GM21717 (cell line): ENCODE measurements at regions not wholly inside any gene's neighbourhood (a gene's known extent, or its start where the extent isn't known, plus 50 kb on each side); places are given as distances from the start of the nearest gene placed in this dataset.
"Not testable (repeated sequence)": the region's sequence is repeated elsewhere in the genome, so short reads cannot be mapped to it uniquely, and the experiment has no call there.

ENCODE experiments used
- ATAC-seq: cut with Tn5 transposase; IDR thresholded peaks from one replicate; pipeline ENCODE4 v1.9.1; 2021; ENCODE audit warnings: mild to moderate bottlenecking, moderate library complexity; ENCODE audit not compliant: unreplicated experiment

DNA sequence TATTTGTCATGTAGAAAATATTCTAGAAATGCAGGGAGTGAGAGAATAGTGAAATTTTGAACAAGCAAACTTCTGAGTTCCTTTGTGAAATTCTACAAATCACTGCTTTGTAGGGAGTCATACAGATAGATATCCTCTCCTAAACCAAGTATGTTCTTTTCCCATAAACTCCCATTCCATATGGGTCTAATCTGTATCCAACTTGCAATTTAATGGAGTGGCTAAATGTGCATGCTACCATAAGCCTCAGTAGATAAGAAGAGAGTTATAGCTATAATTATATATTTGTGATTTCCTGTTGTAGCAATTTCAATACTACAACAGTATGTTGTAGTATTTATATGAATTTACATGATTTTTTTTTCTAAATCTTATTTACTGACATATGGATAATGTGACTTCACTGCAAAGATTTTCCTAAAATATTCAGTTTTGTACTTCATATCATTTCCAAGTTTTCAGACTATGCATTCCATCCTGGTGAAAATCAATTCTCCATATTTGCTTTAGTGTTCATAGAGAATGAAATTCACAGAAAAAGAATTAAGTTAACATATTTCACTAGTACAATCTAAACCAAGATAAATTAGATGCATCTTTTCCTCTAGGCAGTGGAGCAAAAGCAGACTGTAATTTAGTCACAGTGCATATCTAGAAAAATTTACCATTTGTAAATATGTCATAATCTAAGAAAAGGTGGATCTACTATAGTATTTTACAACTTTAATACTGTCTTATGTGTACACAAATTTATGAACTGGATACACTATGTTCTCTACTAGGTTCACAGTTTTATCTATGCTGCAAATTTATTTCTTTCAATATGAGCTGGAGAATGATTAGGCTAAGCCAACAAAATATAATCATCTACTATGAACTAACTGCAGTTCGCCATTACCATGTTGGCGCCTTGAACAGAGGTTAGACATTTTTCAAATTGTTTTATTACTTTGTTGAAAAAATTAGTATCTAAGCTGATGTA lies 372.9 kb upstream of the NDST3 start:
- ATAC-seq, result no peak

DNA sequence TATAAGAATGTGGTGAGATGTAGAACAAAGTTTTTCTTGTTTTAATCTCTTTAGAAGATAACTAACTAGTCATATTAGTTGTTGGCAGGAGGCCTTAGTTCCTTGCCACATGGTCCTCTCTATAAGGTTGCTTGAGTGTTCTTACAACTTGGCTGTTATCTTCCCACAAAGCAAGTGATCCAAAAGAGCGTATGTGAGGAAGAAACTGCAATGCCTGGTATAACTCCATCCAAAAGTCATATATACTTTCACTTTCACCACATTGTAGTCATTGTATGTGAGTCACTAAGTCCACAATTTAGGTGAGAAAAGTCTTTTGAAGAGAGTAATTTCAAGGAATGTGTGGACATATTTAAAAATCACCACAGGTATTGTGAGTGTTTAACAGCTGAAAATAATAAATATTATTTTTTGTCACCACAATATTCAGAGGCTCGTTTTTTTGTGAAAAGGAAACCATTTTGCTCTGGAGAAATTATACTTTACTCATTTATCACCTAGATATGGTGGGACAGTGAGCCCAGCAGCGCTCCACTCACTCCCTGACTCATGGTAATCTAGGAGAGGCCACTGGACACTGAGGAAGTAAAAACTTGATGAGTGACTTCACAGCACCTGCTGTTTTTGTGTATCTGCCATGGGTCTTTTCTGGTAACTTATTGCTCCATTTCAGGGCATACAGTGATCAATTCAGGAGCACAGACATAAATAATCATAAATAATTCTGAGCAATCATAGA lies 369.4 kb upstream of the NDST3 start:
- no peak for ATAC-seq

DNA sequence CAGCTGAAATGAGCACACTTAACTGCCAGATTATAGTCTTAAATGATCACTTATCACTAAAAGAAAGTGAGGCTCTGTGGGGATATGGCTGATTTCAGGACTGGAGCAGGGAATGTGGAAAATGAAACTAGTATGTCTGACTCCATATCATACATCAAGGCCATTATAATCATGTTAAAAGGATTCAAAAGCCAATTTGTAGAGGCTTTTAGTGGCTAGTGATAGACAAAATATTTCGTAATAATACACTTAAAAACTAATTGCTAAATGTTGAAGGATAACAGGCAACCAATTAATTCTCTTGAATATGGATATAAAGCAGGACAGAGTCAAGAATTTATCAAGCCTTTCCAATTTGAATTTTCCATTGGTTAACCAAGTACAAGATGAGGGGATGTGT lies 358.1 kb upstream of the NDST3 start:
- no peak for ATAC-seq

DNA sequence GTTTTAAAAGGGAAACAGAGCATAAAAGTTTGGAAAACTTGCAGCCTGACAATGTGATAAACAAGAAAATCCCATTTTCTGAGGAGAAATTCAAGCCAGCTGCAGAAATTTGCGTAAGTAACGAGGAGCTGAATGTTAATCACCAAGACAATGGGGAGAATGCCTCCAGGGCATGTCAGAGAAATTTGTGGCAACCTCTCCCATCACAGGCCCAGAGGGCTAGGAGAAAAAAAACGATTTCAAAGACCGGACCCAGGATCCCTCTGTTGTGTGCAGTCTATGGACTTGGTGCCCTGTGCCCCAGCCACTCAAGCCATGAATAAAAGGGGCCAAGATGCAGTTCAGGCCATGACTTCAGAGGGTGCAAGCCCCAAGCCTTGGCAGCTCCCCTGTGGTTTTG lies 355.4 kb upstream of the NDST3 start:
- no peak for ATAC-seq

DNA sequence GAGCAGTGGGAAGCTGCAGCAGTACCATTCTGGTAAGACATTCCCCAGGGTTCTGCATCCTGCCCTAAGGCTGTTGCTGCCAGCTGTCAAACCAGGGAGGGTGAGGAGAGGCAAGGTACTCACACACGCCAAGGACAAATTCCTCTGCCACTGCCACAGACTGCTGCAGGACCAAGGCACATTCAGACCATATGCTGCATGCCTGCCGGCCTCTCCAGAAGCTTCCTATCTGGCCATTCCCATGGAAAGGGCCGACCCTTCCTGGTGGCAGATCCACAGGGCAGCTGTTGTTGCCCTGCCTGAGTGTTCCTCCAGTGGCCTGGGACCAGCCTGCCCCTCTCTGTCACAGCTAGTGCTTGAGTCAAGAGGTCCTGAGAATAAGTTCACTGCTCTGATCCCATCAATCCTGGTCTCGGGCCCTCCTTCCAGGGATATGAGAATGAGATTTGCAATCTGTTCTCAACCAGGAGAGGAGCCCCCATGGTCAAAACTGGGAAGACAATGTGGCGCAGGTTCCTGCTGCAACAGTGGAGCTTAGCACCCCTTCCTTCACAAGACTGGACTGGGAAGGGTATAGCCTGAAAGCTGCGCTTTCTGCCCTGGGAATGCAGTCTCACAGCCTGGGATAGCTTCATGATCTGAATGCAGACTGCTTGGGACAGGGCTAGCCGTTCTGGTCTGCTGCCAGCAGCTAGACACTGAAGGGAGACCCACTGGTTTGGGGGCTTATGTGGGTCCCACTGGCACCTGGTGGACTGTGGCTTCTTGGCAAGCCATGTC lies 342.5 kb upstream of the NDST3 start:
- no peak for ATAC-seq

DNA sequence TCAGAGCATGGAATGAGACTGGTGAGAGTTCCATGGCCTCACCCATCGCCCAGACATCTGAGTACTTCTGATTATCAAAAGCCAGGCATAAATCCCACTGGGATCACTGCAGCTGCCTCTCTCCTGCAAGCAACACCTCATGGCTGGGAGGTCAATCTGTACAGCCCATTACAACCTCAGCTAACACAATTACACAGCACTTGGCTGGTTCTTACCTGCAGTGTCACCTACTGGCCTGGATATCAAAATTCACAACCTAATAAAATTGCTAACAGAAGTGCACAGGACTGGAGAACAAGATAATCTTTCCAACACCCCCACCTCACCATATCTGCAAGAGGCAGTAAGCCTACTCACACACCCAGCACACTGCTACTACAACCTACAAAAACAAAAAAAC lies 341.7 kb upstream of the NDST3 start:
- ATAC-seq, result no peak

DNA sequence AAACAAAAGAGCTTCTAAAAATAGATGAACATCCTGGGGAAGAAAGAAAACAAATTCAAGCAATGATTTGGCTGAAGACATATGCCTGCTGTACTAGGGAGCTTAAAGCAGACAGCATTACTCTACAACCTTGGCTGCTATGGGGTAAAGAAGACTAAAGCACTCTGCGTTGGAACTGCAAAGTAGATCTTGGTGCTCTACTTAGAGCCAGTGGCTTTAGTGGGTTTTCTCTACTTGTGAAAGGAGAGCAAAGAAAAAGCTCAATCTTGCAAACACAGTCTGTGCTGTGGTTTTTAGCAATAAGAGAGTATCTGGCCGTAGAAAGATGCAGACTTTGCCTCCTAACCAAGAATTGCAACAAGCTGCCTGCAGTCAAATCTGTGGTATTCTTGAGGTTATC lies 334.7 kb upstream of the NDST3 start:
- no peak for ATAC-seq

DNA sequence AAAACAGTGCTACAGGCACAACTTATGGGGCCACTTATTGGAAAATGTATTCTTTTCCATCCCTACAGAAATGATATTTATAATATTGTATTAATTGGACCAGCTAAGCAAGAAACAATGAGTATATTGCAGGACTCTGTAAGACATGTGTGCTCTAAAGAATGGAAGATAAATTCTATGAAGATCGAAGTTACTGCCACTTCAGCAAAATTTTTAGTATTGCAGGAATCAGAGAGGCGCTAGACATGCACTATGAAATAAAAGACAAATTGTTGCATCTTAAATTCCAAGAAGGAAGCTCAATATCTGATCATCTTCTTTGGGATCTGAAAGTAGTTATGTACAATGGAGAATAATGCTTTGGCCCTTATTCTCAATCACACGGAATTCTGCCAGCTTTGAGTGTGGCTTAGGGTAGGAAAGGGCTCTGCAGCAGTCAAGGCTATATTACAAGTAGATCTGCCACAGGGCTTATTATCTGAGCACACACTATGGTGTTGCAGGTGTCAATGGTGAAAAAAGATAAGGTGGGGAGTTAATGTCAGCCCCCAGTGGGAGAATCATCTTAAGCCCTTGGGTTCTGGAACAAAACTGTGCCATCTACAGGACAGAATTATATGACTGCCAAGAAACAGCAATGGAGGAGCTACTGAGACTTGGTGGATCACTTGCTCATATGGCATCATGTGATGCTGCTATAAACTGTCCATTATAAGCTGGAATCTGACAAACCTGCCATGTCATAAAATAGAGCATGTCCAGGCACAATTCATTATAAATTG lies 334.0 kb upstream of the NDST3 start:
- peak; percentile 76 for ATAC-seq

DNA sequence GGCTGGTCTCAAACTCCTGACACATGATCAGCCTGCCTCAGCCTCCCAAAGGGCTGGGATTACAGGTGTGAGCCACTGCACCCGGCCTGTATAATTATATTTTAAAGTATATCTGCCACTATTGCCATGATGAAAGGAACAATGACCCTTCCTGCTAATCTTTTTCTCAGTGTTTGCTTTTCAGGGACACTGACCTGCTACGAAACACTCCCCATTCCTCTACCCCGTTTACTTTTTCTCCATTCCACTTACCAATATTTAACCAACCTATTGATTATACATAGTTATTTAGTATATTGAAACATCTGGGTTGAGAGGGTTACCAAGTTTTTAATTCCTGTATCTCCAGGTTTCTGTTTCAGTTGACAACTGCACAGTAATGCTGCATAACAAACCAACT lies 331.9 kb upstream of the NDST3 start:
- no peak for ATAC-seq

DNA sequence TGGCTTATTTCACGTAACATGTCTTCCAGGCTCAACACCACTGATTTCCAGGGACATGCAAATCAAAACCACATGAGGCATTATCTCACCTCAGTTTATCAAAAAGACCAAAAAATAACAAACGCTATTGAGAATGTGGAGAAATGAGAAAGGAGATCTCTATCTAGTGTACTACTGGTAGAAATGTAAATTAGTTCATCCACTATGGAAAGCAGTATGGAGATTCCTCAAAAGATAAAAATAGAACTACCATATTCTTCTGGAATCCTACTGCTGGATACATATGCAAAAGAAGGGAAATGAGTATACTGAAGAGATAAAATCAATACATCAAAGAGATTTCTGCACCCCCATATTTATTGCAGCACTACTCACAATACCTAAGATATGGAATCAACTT lies 329.6 kb upstream of the NDST3 start:
- ATAC-seq, result no peak

DNA sequence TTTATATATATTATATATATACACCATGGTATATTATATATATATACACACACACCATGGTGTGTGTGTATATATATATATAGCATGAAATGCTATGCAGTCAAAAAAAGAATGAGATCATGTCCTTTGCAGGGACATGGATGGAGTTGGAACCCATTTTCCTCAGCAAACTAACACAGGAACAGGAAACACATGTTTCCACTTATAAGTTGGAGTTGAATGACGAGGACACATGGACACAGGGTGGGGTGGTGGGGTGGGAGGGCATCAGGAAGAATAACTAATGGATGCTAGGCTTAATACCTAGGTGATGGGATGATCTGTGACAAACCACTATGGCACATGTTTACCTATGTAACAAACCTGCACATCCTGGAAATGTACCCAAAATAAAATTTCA lies 293.6 kb upstream of the NDST3 start:
- no peak for ATAC-seq

DNA sequence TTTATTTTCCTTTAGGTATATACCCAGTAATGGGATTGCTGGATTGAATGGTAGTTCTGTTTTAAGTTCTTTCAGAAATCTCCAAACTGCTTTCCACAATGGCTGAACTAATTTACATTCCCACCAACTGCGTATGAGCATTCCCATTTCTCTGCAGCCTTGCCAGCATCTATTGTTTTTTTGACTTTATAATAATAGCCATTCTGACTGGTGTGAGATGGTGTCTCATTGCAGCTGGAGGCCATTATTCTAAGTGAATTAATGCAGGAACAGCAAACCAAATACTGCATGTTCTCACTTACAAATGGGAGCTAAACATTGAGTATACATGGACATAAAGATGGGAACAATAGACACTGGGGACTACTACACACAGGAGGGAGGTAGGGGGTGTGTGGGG lies 288.9 kb upstream of the NDST3 start:
- ATAC-seq, result not testable (repeated sequence)

DNA sequence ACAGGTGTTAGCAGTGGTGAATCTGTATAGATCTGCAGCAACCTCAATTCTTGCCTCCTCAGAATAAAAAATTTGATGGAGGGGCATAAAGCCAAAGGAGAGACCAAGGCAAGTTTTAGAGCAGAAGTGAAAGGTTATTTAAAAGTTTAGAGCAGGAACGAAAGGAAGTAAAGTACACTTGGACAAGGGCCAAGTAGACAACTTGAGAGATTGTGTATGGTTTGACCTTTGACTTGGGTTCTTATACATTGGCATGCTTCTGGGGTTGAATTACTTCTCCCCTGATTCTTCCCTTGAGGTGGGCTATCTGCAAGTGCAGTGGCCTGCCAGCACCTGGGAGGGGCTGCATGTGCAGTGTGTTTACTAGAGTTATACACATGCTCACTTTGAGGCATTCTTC lies 278.8 kb upstream of the NDST3 start:
- no peak for ATAC-seq

DNA sequence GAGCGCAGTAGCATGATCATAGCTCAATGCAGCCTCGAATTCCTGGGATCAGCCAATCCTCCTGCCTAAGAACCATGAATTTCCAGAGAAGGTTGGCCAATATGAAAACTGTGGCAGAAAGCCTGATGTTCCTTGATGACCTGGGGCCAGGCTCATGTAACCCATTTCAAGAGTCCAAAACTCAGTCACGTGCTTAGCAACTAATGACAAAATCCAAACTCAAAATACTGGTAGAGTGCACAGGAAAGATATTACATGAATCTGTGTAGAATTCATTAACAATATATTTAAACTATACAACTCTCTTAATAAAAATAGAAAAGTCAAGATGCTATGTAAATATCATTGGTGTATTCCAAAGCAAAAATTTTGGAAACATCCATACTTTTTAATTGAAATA lies 265.7 kb upstream of the NDST3 start:
- ATAC-seq, result no peak

DNA sequence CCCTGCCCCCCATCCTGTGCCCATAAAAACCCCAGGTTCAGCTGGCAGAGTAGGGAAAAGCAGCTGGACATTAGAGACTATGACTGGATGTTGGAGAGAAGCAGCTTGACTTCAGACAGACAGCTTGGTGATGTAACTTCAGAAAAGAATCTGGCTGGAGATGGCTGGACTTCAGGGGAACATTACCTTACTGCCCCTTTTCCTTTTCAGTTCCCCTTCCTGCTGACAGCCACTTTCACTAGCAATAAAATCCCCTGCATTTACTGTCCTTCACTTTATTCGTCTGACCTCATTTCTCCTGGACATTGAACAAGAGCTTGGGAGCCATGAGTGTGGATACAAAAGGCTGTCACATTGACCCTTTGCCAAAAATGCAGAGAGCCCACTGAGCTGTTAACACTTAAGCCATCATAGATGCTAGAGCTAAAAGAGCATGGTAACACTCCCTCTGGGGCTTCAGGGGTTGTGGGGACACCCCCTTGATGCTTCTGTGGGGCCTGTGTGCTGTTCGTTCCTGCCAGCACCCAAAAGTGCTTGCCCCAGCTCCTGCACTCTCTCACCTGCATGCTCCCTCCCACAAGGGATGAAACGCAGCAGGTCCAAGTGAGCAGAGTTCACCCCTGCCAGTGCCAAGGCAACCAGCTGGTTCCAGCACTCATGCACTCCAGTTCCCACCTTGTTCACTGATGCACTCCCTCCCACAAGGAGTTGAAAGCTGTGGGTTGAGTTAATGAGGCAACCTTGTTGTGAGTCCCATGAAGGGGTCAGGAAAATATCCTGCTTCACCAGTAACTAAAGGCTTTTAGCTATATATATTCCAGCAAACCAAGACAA lies 263.8 kb upstream of the NDST3 start:
- ATAC-seq, result no peak

DNA sequence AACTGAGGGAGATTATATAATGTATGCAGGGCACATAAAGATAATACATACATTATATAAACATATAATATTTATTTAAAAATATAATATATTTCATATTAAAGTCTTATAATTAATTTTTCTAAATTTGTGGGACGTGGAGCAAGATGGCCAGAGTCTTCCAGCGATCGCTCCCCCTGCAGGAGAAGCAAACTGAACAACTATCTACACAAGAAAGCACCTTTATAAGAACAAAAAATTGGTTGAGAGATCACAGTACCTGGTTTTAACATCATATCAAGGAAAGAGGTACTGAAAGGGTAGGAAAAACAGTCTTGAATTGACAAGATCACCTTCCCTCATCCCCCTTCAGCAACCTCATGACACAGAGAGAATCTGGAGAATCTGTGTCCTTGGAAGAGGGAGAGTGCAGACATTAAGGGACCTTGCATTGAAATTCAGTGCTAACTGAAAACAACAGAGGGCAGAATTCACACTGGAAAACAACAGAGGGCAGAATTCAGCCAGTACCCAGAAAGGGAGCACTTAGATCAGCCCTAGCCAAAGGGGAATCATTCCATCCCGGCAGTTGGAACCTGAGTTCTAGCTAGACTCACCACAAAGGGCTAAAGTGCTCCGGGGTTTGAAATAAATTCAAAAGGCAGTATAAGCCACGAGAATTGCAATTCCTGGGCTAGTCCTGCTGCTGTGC lies 262.5 kb upstream of the NDST3 start:
- no peak for ATAC-seq

DNA sequence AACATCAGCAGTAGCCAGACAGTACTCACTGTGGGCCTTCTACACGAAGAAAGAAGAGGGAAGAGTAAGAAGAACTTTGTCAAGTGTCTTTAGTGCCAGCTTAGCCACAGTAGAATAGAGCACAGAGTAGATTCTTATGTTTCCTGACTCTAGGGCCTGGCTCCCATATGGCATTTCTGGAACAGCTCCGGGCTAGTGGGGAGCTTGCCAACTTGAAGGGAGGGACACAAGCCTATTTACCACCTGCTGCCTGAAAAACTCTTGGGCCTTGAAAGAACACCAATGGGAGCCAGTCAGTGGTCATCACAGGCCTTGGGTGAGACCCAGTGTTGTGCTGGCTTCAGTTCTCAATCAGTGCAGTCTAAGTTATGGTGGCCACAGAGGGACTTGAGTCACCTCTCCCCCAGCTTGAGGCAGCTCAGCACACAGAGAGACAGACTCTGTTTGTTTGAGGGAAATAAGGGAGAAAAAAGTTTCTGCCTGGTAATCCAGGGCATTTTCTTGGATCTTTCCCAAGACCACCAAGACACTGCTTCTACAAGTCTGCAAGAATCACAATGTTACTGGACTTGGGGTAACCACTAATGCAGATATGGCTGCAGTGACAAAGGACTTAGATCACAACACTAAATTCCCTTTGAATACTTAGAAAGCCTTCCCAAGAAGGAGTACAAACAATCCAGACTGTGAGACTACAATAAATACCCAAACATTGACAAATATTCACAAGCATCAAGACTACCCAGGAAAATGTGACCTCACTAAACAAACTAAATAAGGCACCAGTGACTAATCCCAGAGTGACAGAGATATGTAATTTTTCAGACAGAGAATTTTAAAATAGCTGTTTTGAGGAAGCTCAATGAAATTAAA lies 261.0 kb upstream of the NDST3 start:
- ATAC-seq, result no peak

DNA sequence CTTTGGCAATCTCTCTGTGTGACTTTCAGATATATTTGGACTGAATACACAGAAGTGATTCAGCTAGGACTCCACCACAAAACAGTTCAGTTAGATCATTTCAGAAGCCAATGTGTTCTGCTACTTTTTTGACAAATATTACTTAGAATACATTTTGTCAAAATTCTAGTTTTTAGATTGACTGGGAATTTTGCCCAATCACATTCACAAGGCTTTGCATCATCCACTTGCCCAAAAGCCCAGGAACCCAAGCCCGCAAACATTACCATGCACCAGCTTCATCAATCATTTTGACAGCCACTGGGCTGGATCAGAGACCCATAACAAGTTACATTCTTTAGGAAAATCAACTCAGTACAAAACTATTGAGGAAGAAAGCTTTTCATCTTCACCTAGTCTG lies 256.6 kb upstream of the NDST3 start:
- no peak for ATAC-seq
